HepG2 (cell line): ENCODE measurements at regions not wholly inside any gene's neighbourhood (a gene's known extent, or its start where the extent isn't known, plus 50 kb on each side); places are given as distances from the start of the nearest gene placed in this dataset.

Experiments used
- AGO1 ChIP-seq: fragments of 200-400 bp; formaldehyde crosslinking; IDR thresholded peaks from 2 replicates; pipeline ENCODE4 v1.6.1; 2017; ENCODE audit warnings: mild to moderate bottlenecking, low read depth, low read length, moderate library complexity; ENCODE audit not compliant: poor library complexity, severe bottlenecking
- BRD4 ChIP-seq: sonication (generic); formaldehyde crosslinking; IDR thresholded peaks from 2 replicates; pipeline ENCODE4 v1.4.0; 2020; ENCODE audit warnings: missing genetic modification reagents
- CAMTA2 ChIP-seq: sonication (generic); formaldehyde crosslinking; IDR thresholded peaks from 2 replicates; pipeline ENCODE4 v1.4.0; 2020; ENCODE audit warnings: mild to moderate bottlenecking, missing genetic modification reagents, borderline replicate concordance
- FOXA1 ChIP-seq, 2 experiments: fragments of 450-650 bp in 1 of 2; sonication (generic) in 1 of 2; formaldehyde crosslinking in 1 of 2; IDR thresholded peaks; 2 replicates each; pipeline versions ENCODE4 v1.4.0 to v1.6.1; 2016 to 2020; ENCODE audit warnings: missing genetic modification reagents in 1 of 2
- FOXK2 ChIP-seq: fragments of 450-650 bp; IDR thresholded peaks from 2 replicates; pipeline ENCODE4 v1.6.1; 2016
- HES4 ChIP-seq: sonication (generic); formaldehyde crosslinking; IDR thresholded peaks from 2 replicates; pipeline ENCODE4 v1.9.0; 2021; ENCODE audit warnings: mild to moderate bottlenecking, missing genetic modification reagents, borderline replicate concordance
- MAFK ChIP-seq, 2 experiments: IDR thresholded peaks in 1 of 2; conservative IDR thresholded peaks in 1 of 2; 2 replicates each; pipeline ENCODE4 v1.6.1; 2011; ENCODE audit warnings: improper control_type of control experiment in 2 of 2, low read length in 2 of 2
- SYNCRIP ChIP-seq: fragments of 200-400 bp; formaldehyde crosslinking; IDR thresholded peaks from 2 replicates; pipeline ENCODE4 v1.6.1; 2018; ENCODE audit warnings: mild to moderate bottlenecking, low read depth, low read length; ENCODE audit not compliant: insufficient read depth
- TF ChIP-seq, protein P1 (sequence below): sonication (generic); formaldehyde crosslinking; IDR thresholded peaks from 2 replicates; pipeline ENCODE4 v1.9.0; 2021; ENCODE audit warnings: missing genetic modification reagents, borderline replicate concordance
- TF ChIP-seq, protein P2 (sequence below): sonication (generic); formaldehyde crosslinking; IDR thresholded peaks from 2 replicates; pipeline ENCODE4 v1.4.0; 2020; ENCODE audit warnings: mild to moderate bottlenecking, low read depth, missing genetic modification reagents

DNA sequence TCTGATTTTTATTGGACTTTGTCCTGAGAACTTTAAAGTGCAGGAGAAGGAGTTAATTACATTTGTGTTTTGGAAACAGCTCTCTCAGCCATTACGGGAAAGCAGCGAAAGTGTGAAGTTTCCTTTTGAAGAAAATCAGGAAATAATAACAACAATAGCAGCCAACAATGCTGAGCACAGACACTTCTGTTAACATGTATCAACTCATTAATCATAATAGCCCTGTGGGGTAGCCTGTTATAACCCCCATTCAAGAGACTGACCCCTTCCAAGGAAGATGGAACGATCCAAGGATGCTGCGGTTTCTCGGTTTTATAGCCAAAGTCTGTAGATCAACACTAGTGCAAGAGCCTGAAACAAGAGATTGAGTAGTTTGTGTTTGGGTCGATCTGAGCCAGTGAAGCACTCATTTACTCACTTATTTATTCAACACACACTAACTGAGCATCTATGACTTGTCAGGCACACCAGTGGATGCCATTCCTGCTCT lies 195.5 kb downstream of the DRD1 start (continued):
- TF ChIP-seq, protein P1, sequence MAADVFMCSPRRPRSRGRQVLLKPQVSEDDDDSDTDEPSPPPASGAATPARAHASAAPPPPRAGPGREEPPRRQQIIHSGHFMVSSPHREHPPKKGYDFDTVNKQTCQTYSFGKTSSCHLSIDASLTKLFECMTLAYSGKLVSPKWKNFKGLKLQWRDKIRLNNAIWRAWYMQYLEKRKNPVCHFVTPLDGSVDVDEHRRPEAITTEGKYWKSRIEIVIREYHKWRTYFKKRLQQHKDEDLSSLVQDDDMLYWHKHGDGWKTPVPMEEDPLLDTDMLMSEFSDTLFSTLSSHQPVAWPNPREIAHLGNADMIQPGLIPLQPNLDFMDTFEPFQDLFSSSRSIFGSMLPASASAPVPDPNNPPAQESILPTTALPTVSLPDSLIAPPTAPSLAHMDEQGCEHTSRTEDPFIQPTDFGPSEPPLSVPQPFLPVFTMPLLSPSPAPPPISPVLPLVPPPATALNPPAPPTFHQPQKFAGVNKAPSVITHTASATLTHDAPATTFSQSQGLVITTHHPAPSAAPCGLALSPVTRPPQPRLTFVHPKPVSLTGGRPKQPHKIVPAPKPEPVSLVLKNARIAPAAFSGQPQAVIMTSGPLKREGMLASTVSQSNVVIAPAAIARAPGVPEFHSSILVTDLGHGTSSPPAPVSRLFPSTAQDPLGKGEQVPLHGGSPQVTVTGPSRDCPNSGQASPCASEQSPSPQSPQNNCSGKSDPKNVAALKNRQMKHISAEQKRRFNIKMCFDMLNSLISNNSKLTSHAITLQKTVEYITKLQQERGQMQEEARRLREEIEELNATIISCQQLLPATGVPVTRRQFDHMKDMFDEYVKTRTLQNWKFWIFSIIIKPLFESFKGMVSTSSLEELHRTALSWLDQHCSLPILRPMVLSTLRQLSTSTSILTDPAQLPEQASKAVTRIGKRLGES (CRISPR knock-in tag): no peak
- no peak for TF ChIP-seq MAFK (conservative IDR thresholded peaks at IDR 0.05 in 1 of 2, IDR thresholded peaks at IDR 0.05 in 1 of 2; ENCODE audit: low read length in 2 of 2)
- TF ChIP-seq BRD4 (CRISPR knock-in tag): no peak
- TF ChIP-seq SYNCRIP: no peak
- TF ChIP-seq AGO1: no peak
- TF ChIP-seq FOXA1 (IDR thresholded peaks at IDR 0.05): no peak
- TF ChIP-seq FOXA1 (CRISPR knock-in tag; IDR thresholded peaks at IDR 0.05): no peak
- no peak for TF ChIP-seq FOXK2
- TF ChIP-seq, protein P2, sequence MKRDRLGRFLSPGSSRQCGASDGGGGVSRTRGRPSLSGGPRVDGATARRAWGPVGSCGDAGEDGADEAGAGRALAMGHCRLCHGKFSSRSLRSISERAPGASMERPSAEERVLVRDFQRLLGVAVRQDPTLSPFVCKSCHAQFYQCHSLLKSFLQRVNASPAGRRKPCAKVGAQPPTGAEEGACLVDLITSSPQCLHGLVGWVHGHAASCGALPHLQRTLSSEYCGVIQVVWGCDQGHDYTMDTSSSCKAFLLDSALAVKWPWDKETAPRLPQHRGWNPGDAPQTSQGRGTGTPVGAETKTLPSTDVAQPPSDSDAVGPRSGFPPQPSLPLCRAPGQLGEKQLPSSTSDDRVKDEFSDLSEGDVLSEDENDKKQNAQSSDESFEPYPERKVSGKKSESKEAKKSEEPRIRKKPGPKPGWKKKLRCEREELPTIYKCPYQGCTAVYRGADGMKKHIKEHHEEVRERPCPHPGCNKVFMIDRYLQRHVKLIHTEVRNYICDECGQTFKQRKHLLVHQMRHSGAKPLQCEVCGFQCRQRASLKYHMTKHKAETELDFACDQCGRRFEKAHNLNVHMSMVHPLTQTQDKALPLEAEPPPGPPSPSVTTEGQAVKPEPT (CRISPR knock-in tag): no peak
- no peak for TF ChIP-seq CAMTA2 (CRISPR knock-in tag)
- TF ChIP-seq HES4 (CRISPR knock-in tag): no peak
